Activated naive CD4-positive, alpha-beta T cell treated with anti-CD3 and anti-CD28 coated beads, Interleukin-2, amount 50 U/mL, for 72 hours (primary cell): ENCODE measurements at regions not wholly inside any gene's neighbourhood (a gene's known extent, or its start where the extent isn't known, plus 50 kb on each side); places are given as distances from the start of the nearest gene placed in this dataset.
"Not testable (repeated sequence)": the region's sequence is repeated elsewhere in the genome, so short reads cannot be mapped to it uniquely, and the experiment has no call there.

ENCODE experiments used
- ATAC-seq, 2 donors: fragments of 150-1000 bp; cut with Tn5 transposase; 2 replicates each; pipeline ENCODE4 v1.10.0; 2021; ENCODE audit warnings: mild to moderate bottlenecking in 2 of 2, moderate library complexity in 2 of 2
- DNase-seq, 2 donors: peaks; one replicate each; pipeline ENCODE4 v3.0.0; 2021 to 2022; ENCODE audit warnings: low spot score in 2 of 2
- H3K27ac Mint-ChIP-seq, 2 donors: one replicate each; pipeline ENCODE4 v1.8.0; 2022; ENCODE audit warnings: mild to moderate bottlenecking in 2 of 2, mixed read lengths in 2 of 2
- H3K36me3 Mint-ChIP-seq, 2 donors: one replicate each; pipeline ENCODE4 v1.8.0; 2022; ENCODE audit warnings: mixed read lengths in 2 of 2
- H3K9me3 Mint-ChIP-seq, 2 donors: one replicate each; pipeline ENCODE4 v1.8.0; 2022; ENCODE audit warnings: mixed read lengths in 2 of 2

DNA sequence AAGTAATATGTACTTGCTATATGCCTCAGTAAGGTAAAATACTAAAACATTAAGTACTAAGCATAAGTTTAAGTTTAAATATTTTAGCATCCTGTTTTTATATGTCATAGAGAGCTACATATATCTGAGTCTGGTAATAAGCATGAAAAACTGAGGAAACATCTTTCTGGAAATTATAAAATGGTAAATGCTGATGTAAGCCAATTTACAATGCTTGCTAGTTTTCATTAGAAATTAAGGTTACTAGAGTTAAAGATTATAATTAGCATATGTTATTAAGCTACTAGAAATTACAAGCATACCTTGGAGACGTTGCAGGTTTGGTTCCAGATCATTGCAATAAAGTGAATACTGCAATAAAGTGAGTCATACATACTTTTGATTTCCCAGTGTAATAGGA lies 477.0 kb upstream of the LRRC7 start:
- no peak for ATAC-seq
- H3K27ac Mint-ChIP-seq: no peak overlapping the region
- H3K9me3 Mint-ChIP-seq: peaks cover 6 to 15% of the 10 kb centered on the region in 2 donors
- DNase-seq: no peak
- no peaks in the 10 kb centered on the region for H3K36me3 Mint-ChIP-seq

DNA sequence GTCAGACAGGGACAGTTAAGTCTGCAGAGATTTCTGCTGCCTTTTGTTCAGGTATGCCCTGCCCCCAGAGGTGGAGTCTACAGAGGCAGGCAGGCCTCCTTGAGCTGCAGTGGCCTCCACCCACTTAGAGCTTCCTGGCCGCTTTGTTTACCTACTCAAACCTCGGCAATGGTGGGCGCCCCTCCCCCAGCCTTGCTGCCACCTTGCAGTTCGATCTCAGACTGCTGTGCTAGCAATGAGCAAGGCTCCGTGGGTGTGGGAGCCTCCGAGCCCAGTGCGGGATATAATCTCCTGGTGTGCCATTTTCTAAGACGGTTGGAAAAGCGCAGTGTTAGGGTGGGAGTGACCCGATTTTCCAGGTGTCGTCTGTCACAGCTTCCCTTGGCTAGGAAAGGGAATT lies 465.7 kb upstream of the LRRC7 start:
- not testable (repeated sequence) for H3K27ac Mint-ChIP-seq, ATAC-seq, H3K36me3 Mint-ChIP-seq, DNase-seq
- H3K9me3 Mint-ChIP-seq: peaks cover 18 to 22% of the 10 kb centered on the region in 2 donors

GRCh38 chr1:69103213-69103612 lies 464.5 kb upstream of the LRRC7 start:
- H3K9me3 Mint-ChIP-seq: peaks cover 22 to 24% of the 10 kb centered on the region in 2 donors
- DNase-seq (no peak), ATAC-seq (no peak)
- peaks cover 0 to 5% of the 10 kb centered on the region in 2 donors for H3K36me3 Mint-ChIP-seq
- no peak overlapping the region for H3K27ac Mint-ChIP-seq

DNA sequence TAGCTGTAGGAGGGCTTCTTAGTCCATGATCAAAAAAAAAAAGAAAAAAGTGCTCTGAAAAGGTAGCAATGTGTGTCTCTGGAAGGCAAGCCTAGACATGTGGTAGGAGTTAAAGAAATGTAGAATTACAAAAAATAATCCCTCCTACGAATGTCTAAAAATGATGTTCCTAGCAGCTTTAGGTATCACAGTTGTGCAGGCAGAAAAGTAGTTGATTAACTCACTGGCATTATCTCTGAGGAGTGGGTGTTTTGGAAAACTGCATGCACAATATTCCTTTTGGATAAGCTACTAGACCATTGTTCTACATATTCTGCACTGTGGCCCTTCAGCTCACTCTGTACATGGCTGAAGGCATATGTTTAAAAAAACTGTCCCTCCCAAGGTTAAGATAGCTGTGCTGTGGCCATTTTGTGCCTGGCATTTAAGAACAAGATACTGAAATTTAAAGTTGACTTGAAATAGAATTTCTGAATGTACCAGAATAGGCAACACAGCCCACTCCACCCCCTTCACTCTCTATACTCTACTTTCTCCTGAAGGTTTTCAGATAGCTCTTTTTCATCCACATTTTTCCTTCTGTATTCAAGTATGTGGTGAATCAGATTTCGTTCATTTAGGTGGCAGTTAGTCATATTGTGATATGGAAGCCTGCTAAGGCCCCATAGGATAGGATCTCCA lies 463.9 kb upstream of the LRRC7 start:
- Mint-ChIP-seq H3K27ac (no peak overlapping the region), H3K36me3 (peaks cover 0 to 5% of the 10 kb centered on the region in 2 donors), H3K9me3 (peaks cover 18 to 25% of the 10 kb centered on the region in 2 donors)
- ATAC-seq: no peak
- no peak for DNase-seq

DNA sequence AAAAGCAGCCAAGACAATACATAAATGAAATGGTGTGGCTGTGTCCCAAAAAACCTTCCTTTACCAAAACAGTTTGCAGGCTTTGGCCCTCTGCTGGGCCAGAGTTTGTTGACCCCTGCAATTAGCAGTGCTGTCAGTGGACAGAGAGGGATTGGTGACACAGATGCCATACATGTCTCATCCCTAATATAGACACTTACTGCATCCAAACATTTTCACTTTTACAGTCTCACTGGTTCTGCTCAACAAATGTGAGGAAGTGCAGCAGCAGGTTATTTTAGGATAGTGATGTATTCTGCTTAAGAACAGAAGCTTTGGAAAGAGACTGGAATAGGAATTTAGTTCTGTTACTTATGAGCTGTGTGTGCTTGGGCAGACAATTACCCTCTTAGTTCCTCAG lies 462.8 kb upstream of the LRRC7 start:
- Mint-ChIP-seq H3K27ac (no peak overlapping the region), H3K36me3 (peaks cover 0 to 5% of the 10 kb centered on the region in 2 donors), H3K9me3 (peaks cover 19 to 30% of the 10 kb centered on the region in 2 donors)
- ATAC-seq (no peak), DNase-seq (no peak)

GRCh38 chr1:69109277-69109676 lies 458.4 kb upstream of the LRRC7 start:
- DNase-seq (no peak), ATAC-seq (no peak)
- Mint-ChIP-seq H3K36me3 (no peaks in the 10 kb centered on the region), H3K27ac (no peak overlapping the region), H3K9me3 (peaks cover 11 to 17% of the 10 kb centered on the region in 2 donors)

GRCh38 chr1:69110851-69111250 lies 456.9 kb upstream of the LRRC7 start:
- H3K27ac Mint-ChIP-seq: no peak overlapping the region
- peaks cover 11 to 17% of the 10 kb centered on the region in 2 donors for H3K9me3 Mint-ChIP-seq
- H3K36me3 Mint-ChIP-seq: no peaks in the 10 kb centered on the region
- DNase-seq (no peak), ATAC-seq (no peak)

GRCh38 chr1:69120126-69120741 lies 447.5 kb upstream of the LRRC7 start:
- H3K36me3 Mint-ChIP-seq, ATAC-seq, H3K27ac Mint-ChIP-seq, DNase-seq: not testable (repeated sequence)
- H3K9me3 Mint-ChIP-seq: peaks cover 10 to 15% of the 10 kb centered on the region in 2 donors

GRCh38 chr1:69120817-69121216 lies 446.9 kb upstream of the LRRC7 start:
- H3K36me3 Mint-ChIP-seq: peaks cover 0 to 6% of the 10 kb centered on the region in 2 donors
- no peak for DNase-seq
- no peak overlapping the region for H3K27ac Mint-ChIP-seq
- H3K9me3 Mint-ChIP-seq: peaks cover 10 to 15% of the 10 kb centered on the region in 2 donors
- ATAC-seq: no peak

DNA sequence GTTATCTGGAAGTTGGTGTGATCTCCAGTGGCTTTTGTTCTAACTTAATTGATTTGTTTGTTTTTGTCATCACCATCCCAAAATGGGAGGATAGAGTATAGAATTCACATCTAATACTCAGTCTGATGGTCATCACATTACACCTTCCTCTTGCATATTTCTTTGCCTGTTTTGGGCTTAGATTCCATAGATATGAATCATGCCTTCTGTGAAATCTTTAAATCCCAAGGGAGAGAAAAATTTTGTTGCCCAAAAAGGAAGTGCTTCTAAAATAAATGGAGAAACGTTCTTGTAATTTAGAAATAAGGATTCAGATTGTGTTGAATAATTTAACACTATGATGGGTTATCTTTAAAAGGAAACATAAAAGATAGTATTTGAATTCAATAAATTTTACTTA lies 446.0 kb upstream of the LRRC7 start:
- ATAC-seq (no peak), DNase-seq (no peak)
- H3K36me3 Mint-ChIP-seq: peaks cover 0 to 6% of the 10 kb centered on the region in 2 donors
- peaks cover 10 to 17% of the 10 kb centered on the region in 2 donors for H3K9me3 Mint-ChIP-seq
- H3K27ac Mint-ChIP-seq: no peak overlapping the region

DNA sequence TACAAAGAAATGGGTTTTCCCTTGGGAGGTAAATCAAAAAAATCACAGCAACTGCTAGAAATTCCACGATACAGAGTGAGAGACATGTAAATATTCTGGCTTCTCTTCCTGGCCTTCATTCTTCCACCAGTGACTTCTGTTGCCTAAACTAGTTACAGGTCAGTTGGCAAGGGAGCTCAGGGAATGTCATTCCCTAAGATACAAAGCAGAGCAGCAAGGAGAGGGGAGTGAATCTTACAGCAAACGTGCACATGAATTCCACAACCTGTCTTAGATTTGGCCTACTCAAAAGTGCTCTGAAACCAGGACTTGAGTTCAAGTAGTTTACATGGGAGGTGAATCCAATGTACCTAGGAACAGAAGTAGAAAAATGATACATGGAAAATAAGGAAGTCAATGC lies 445.3 kb upstream of the LRRC7 start:
- no peak for ATAC-seq
- H3K27ac Mint-ChIP-seq: no peak overlapping the region
- H3K36me3 Mint-ChIP-seq: peaks cover 0 to 6% of the 10 kb centered on the region in 2 donors
- DNase-seq: no peak
- H3K9me3 Mint-ChIP-seq: peaks cover 10 to 23% of the 10 kb centered on the region in 2 donors

DNA sequence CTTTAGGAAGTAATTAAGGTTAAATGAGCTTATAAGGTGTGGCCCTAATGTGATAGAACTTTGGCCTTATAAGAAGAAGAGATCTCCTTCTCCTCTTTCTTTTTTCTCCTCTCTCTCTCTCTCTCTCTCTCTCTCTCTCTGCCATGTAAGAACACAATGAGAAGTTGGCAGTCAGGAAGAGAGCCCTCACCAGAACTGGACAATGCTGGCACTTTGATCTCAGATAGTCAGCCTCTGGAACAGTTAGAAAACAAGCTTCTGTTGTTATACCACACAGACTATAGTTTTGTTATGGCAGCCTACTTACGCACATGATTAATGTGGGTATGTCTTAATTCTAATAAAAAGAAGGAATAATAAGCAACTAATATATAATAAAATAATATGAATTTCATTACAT lies 444.2 kb upstream of the LRRC7 start:
- no peak overlapping the region for H3K27ac Mint-ChIP-seq
- no peak for ATAC-seq

DNA sequence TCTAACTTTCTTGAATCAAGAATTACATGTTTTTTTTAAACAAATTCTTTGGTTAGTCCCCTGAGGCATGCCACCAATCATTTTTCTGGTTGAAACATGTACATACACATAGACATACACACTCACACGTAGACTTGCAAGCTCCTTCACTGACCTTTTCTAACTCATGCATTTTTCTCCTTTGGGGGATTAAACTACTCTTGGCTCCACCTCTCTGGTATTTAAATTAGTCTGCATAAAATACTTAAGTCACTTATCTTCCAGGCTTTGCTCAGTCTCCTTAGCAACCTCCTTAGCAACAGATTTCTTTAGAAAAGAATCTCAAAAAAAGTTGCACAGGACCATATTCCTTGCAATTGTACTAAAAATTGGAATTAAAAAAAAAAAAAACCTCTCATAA lies 440.9 kb upstream of the LRRC7 start:
- H3K36me3 Mint-ChIP-seq: no peaks in the 10 kb centered on the region
- no peak for DNase-seq
- H3K27ac Mint-ChIP-seq: no peak overlapping the region
- ATAC-seq: no peak
- peaks cover 9 to 18% of the 10 kb centered on the region in 2 donors for H3K9me3 Mint-ChIP-seq

More for the DNA sequence above, 444.2 kb upstream of the LRRC7 start:
- DNase-seq: no peak
- H3K36me3 Mint-ChIP-seq: peaks cover 0 to 6% of the 10 kb centered on the region in 2 donors
- peaks cover 10 to 24% of the 10 kb centered on the region in 2 donors for H3K9me3 Mint-ChIP-seq

DNA sequence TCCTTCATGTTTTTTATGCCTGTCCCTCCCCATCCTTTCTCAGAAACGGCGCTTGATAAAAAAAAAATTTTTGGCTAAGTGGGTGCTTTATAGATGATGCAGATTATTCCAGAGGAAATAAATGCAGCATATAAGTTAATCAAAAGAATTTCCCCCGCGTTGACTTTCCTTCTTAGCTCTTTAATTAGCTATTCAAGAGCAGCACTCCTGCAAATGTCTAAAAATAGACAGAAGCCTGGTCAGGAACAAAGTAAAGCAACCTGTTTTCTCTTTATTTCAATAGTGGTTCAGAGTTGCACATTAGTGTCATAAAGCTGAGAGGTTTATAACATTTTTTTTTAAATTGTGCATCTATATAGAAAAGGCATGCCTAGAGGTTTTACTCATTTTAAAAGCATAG lies 439.5 kb upstream of the LRRC7 start:
- Mint-ChIP-seq H3K27ac (no peak overlapping the region), H3K9me3 (peaks cover 5 to 19% of the 10 kb centered on the region in 2 donors), H3K36me3 (no peaks in the 10 kb centered on the region)
- ATAC-seq (no peak), DNase-seq (no peak)

GRCh38 chr1:69129538-69129937 lies 438.2 kb upstream of the LRRC7 start:
- Mint-ChIP-seq H3K36me3 (no peaks in the 10 kb centered on the region), H3K27ac (no peak overlapping the region), H3K9me3 (peaks cover 5 to 19% of the 10 kb centered on the region in 2 donors)
- DNase-seq (no peak), ATAC-seq (no peak)

DNA sequence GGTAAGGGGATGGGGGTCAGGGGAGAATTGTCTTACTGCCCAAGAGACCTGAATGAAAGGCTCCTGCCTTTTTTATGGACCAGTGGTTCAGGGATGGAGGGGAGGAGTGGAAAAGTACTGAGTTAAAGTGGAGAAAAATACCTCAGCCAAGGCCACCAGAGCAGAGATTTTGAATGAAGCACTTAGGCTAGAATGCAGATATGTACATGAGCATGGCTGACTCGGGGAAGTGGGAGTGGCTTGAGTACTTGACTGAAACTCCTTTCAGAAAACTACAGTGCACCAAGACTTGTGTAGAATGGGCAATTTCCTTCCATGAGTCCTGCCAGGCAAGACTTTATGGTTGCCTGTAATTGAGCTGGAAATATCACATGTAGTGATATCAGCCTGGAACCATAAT lies 429.6 kb upstream of the LRRC7 start:
- H3K27ac Mint-ChIP-seq: no peak overlapping the region
- H3K36me3 Mint-ChIP-seq: peaks cover 0 to 10% of the 10 kb centered on the region in 2 donors
- DNase-seq: no peak

DNA sequence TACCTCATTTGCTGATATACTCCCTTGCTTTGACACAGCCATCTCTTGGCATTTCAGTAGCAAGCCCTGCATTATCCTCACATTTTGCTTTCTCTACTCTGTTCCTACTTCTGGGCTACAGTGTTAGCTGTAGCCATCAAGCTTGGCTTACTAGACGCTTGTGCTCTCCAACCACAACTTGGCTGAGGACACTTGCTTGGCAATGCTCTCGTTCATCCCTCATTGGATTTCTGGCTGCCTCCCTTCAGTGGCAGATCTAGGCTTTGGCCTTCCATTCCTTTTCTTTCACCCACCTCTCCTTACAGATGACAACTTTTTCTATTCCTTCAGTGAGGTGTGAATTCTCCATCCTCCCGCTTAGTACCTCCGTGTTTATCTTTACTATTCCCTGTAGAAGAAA lies 428.7 kb upstream of the LRRC7 start:
- DNase-seq: no peak
- no peak for ATAC-seq
- Mint-ChIP-seq H3K36me3 (peaks cover 0 to 10% of the 10 kb centered on the region in 2 donors), H3K9me3 (peaks cover 14 to 31% of the 10 kb centered on the region in 2 donors), H3K27ac (no peak overlapping the region)

More for the DNA sequence above, 429.6 kb upstream of the LRRC7 start:
- no peak for ATAC-seq
- H3K9me3 Mint-ChIP-seq: peaks cover 14 to 31% of the 10 kb centered on the region in 2 donors

GRCh38 chr1:69146303-69146702 lies 421.4 kb upstream of the LRRC7 start:
- no peak for DNase-seq
- no peak overlapping the region for H3K27ac Mint-ChIP-seq
- H3K36me3 Mint-ChIP-seq: no peaks in the 10 kb centered on the region
- no peak for ATAC-seq
- peaks cover 0 to 4% of the 10 kb centered on the region in 2 donors for H3K9me3 Mint-ChIP-seq
